Activated CD4-positive, alpha-beta T cell treated with anti-CD3 and anti-CD28 coated beads, Interleukin-2, amount 10 ng/mL, durations not matched to agents 24 days and 14 days (primary cell): ENCODE measurements at regions not wholly inside any gene's neighbourhood (a gene's known extent, or its start where the extent isn't known, plus 50 kb on each side); places are given as distances from the start of the nearest gene placed in this dataset.
"Not testable (repeated sequence)": the region's sequence is repeated elsewhere in the genome, so short reads cannot be mapped to it uniquely, and the experiment has no call there.

Experiments used
- DNase-seq: peaks from one replicate; pipeline ENCODE4 v3.0.0; 2022
- H3K27ac Mint-ChIP-seq: one replicate; pipeline ENCODE4 v1.8.0; 2022; ENCODE audit warnings: mild to moderate bottlenecking, mixed read lengths
- H3K27me3 Mint-ChIP-seq: one replicate; pipeline ENCODE4 v1.8.0; 2022; ENCODE audit warnings: mixed read lengths
- H3K36me3 Mint-ChIP-seq: one replicate; pipeline ENCODE4 v1.8.0; 2022; ENCODE audit warnings: low read depth, mild to moderate bottlenecking, mixed read lengths
- H3K4me1 Mint-ChIP-seq: one replicate; pipeline ENCODE4 v1.8.0; 2021; ENCODE audit warnings: mixed read lengths
- H3K4me3 Mint-ChIP-seq: one replicate; pipeline ENCODE4 v1.8.0; 2022; ENCODE audit warnings: mild to moderate bottlenecking, moderate library complexity, mixed read lengths
- H3K9me3 Mint-ChIP-seq: one replicate; pipeline ENCODE4 v1.8.0; 2021; ENCODE audit warnings: mixed read lengths
- intact Hi-C: fragments of 100-400 bp; cut with micrococcal nuclease; formaldehyde crosslinking; loops from one replicate; pipeline ENCODE4 v1.15.1; 2023

GRCh38 chr17:16842346-16842745, 129.6 kb downstream of the TNFRSF13B start:
- H3K27ac Mint-ChIP-seq, intact Hi-C loops, H3K9me3 Mint-ChIP-seq, H3K27me3 Mint-ChIP-seq, DNase-seq, H3K4me1 Mint-ChIP-seq, H3K4me3 Mint-ChIP-seq, H3K36me3 Mint-ChIP-seq: not testable (repeated sequence)

GRCh38 chr17:16841896-16842295, 130.0 kb downstream of the TNFRSF13B start:
- H3K27me3 Mint-ChIP-seq = not testable (repeated sequence)

GRCh38 chr17:16840219-16840618, 131.7 kb downstream of the TNFRSF13B start:
- H3K4me1 Mint-ChIP-seq, H3K4me3 Mint-ChIP-seq, H3K27ac Mint-ChIP-seq, H3K36me3 Mint-ChIP-seq, H3K27me3 Mint-ChIP-seq, intact Hi-C loops, H3K9me3 Mint-ChIP-seq, DNase-seq: not testable (repeated sequence)

More at GRCh38 chr17:16841896-16842295, 130.0 kb downstream of the TNFRSF13B start:
- H3K4me3 Mint-ChIP-seq, H3K27ac Mint-ChIP-seq, H3K36me3 Mint-ChIP-seq, H3K9me3 Mint-ChIP-seq, DNase-seq, intact Hi-C loops, H3K4me1 Mint-ChIP-seq: not testable (repeated sequence)

GRCh38 chr17:16839242-16840175, 132.4 kb downstream of the TNFRSF13B start:
- intact Hi-C loops, H3K4me1 Mint-ChIP-seq, H3K27ac Mint-ChIP-seq, H3K27me3 Mint-ChIP-seq, H3K4me3 Mint-ChIP-seq, DNase-seq, H3K9me3 Mint-ChIP-seq, H3K36me3 Mint-ChIP-seq: not testable (repeated sequence)

- H3K4me1 Mint-ChIP-seq, H3K36me3 Mint-ChIP-seq, H3K4me3 Mint-ChIP-seq, H3K27me3 Mint-ChIP-seq, DNase-seq, H3K9me3 Mint-ChIP-seq, H3K27ac Mint-ChIP-seq, intact Hi-C loops: not testable (repeated sequence)
These were observed 133.1 kb downstream of the TNFRSF13B start for GRCh38 chr17:16838795-16839194.

GRCh38 chr17:16838287-16838686, 133.6 kb downstream of the TNFRSF13B start:
- H3K4me1 Mint-ChIP-seq, DNase-seq, intact Hi-C loops, H3K27ac Mint-ChIP-seq, H3K4me3 Mint-ChIP-seq, H3K9me3 Mint-ChIP-seq, H3K27me3 Mint-ChIP-seq, H3K36me3 Mint-ChIP-seq: not testable (repeated sequence)

GRCh38 chr17:16837468-16838266, 134.3 kb downstream of the TNFRSF13B start:
- H3K4me3 Mint-ChIP-seq, intact Hi-C loops, H3K27ac Mint-ChIP-seq, H3K27me3 Mint-ChIP-seq, DNase-seq, H3K36me3 Mint-ChIP-seq, H3K9me3 Mint-ChIP-seq, H3K4me1 Mint-ChIP-seq: not testable (repeated sequence)

- intact Hi-C loops, H3K36me3 Mint-ChIP-seq: not testable (repeated sequence)
These were observed 135.5 kb downstream of the TNFRSF13B start for GRCh38 chr17:16836315-16836915.

GRCh38 chr17:16833517-16833916, 138.4 kb downstream of the TNFRSF13B start:
- intact Hi-C loops, H3K36me3 Mint-ChIP-seq, H3K4me1 Mint-ChIP-seq, H3K9me3 Mint-ChIP-seq, H3K4me3 Mint-ChIP-seq, DNase-seq, H3K27me3 Mint-ChIP-seq, H3K27ac Mint-ChIP-seq: not testable (repeated sequence)

More at GRCh38 chr17:16836315-16836915, 135.5 kb downstream of the TNFRSF13B start:
- H3K4me1 Mint-ChIP-seq, H3K4me3 Mint-ChIP-seq, H3K9me3 Mint-ChIP-seq, H3K27me3 Mint-ChIP-seq, H3K27ac Mint-ChIP-seq, DNase-seq: not testable (repeated sequence)

- H3K4me1 Mint-ChIP-seq, H3K36me3 Mint-ChIP-seq, H3K27ac Mint-ChIP-seq, intact Hi-C loops, H3K27me3 Mint-ChIP-seq, DNase-seq, H3K4me3 Mint-ChIP-seq, H3K9me3 Mint-ChIP-seq: not testable (repeated sequence)
These were observed 139.1 kb downstream of the TNFRSF13B start for GRCh38 chr17:16832853-16833252.

- H3K27me3 Mint-ChIP-seq, H3K4me1 Mint-ChIP-seq, H3K36me3 Mint-ChIP-seq, H3K27ac Mint-ChIP-seq, H3K9me3 Mint-ChIP-seq, DNase-seq, H3K4me3 Mint-ChIP-seq, intact Hi-C loops: not testable (repeated sequence)
These were observed 139.7 kb downstream of the TNFRSF13B start for GRCh38 chr17:16832206-16832605.

- H3K36me3 Mint-ChIP-seq, H3K4me3 Mint-ChIP-seq, H3K9me3 Mint-ChIP-seq, DNase-seq, H3K27me3 Mint-ChIP-seq, intact Hi-C loops, H3K27ac Mint-ChIP-seq, H3K4me1 Mint-ChIP-seq: not testable (repeated sequence)
These were observed 140.7 kb downstream of the CCDC144A start for GRCh38 chr17:16830770-16831169.

GRCh38 chr17:16830219-16830618, 140.2 kb downstream of the CCDC144A start:
- H3K9me3 Mint-ChIP-seq, H3K27ac Mint-ChIP-seq, intact Hi-C loops, H3K36me3 Mint-ChIP-seq, H3K27me3 Mint-ChIP-seq, DNase-seq, H3K4me3 Mint-ChIP-seq, H3K4me1 Mint-ChIP-seq: not testable (repeated sequence)
